HEK293 (cell line): ENCODE measurements at regions not wholly inside any gene's neighbourhood (a gene's known extent, or its start where the extent isn't known, plus 50 kb on each side); places are given as distances from the start of the nearest gene placed in this dataset.

Experiments used
- CTCF ChIA-PET: fragments of 350-600 bp; formaldehyde crosslinking; extraction: SDS; loops from one replicate; lab custom pipeline; 2021; ENCODE audit warnings: antibody characterized with exemption; lab: Yijun Ruan, JAX
- POLR2A ChIA-PET: fragments of 300-600 bp; formaldehyde crosslinking; extraction: SDS; loops from one replicate; lab custom pipeline; 2020; ENCODE audit warnings: antibody characterized with exemption, inconsistent platforms; lab: Yijun Ruan, JAX
- H3K27ac ChIP-seq: fragments of 200-500 bp; sonication (Bioruptor generic); 2 replicates; pipeline ENCODE4 v1.5.1; 2014; ENCODE audit warnings: low read depth, low read length, control low read depth, inconsistent platforms; ENCODE audit errors: extremely low read depth
- H3K36me3 ChIP-seq, 2 experiments: fragments of 200-500 bp in 1 of 2; sonication (Bioruptor generic) in 1 of 2; 1 replicate in 1 of 2; 2 replicates in 1 of 2; pipeline ENCODE4 v1.5.1; 2014 to 2017; ENCODE audit warnings: inconsistent platforms in 2 of 2, low read length in 2 of 2; ENCODE audit not compliant: control insufficient read depth in 2 of 2, insufficient read depth in 1 of 2
- H3K4me1 ChIP-seq: fragments of 200-500 bp; sonication (Bioruptor generic); 2 replicates; pipeline ENCODE4 v1.5.1; 2014; ENCODE audit warnings: mild to moderate bottlenecking, low read length, inconsistent platforms; ENCODE audit not compliant: control insufficient read depth, insufficient read depth
- H3K4me3 ChIP-seq: 2 replicates; pipeline ENCODE4 v1.5.1; 2011; ENCODE audit warnings: low read depth, mild to moderate bottlenecking, control low read depth, low read length, moderate library complexity
- H3K9me3 ChIP-seq: fragments of 200-500 bp; sonication (Bioruptor generic); 2 replicates; pipeline ENCODE4 v1.5.1; 2014; ENCODE audit warnings: low read depth, low read length, inconsistent platforms; ENCODE audit not compliant: control insufficient read depth, insufficient read depth
- ATF2 ChIP-seq: fragments of 450-650 bp; formaldehyde crosslinking; IDR thresholded peaks from 2 replicates; pipeline ENCODE4 v1.5.1; 2016; ENCODE audit warnings: missing biosample characterization, missing genetic modification characterization, low read depth
- BCL11B ChIP-seq: fragments of 450-650 bp; formaldehyde crosslinking; IDR thresholded peaks from 2 replicates; pipeline ENCODE4 v1.5.1; 2016; ENCODE audit warnings: low read depth, missing biosample characterization, missing genetic modification characterization
- FEZF1 ChIP-seq: fragments of 450-650 bp; formaldehyde crosslinking; IDR thresholded peaks from 2 replicates; pipeline ENCODE4 v1.5.1; 2016; ENCODE audit warnings: missing biosample characterization, missing genetic modification characterization
- GLIS2 ChIP-seq: fragments of 450-650 bp; formaldehyde crosslinking; IDR thresholded peaks from 2 replicates; pipeline ENCODE4 v1.5.1; 2016; ENCODE audit warnings: missing biosample characterization, missing genetic modification characterization
- IKZF3 ChIP-seq: fragments of 450-650 bp; IDR thresholded peaks from 2 replicates; pipeline ENCODE4 v1.5.0; 2018; ENCODE audit warnings: missing biosample characterization, mild to moderate bottlenecking, missing genetic modification characterization, moderate library complexity
- KLF7 ChIP-seq: fragments of 450-650 bp; formaldehyde crosslinking; IDR thresholded peaks from 2 replicates; pipeline ENCODE4 v1.5.1; 2016; ENCODE audit warnings: missing biosample characterization, missing genetic modification characterization, borderline replicate concordance
- SP7 ChIP-seq: fragments of 450-650 bp; formaldehyde crosslinking; IDR thresholded peaks from 2 replicates; pipeline ENCODE4 v1.5.1; 2016; ENCODE audit warnings: missing biosample characterization, missing genetic modification characterization
- ZBTB26 ChIP-seq: fragments of 450-650 bp; formaldehyde crosslinking; optimal IDR thresholded peaks from 2 replicates; pipeline ENCODE3; 2016; ENCODE audit warnings: missing biosample characterization, mild to moderate bottlenecking, missing genetic modification characterization
- ZFHX2 ChIP-seq: fragments of 450-650 bp; formaldehyde crosslinking; conservative IDR thresholded peaks from 2 replicates; pipeline ENCODE4 v1.5.1; 2016; ENCODE audit warnings: missing biosample characterization, missing genetic modification characterization
- ZFP3 ChIP-seq: fragments of 450-650 bp; formaldehyde crosslinking; IDR thresholded peaks from 2 replicates; pipeline ENCODE4 v1.5.1; 2016; ENCODE audit warnings: low read depth, missing biosample characterization, missing genetic modification characterization
- ZNF157 ChIP-seq: fragments of 450-650 bp; formaldehyde crosslinking; IDR thresholded peaks from 2 replicates; pipeline ENCODE4 v1.5.1; 2016; ENCODE audit warnings: missing biosample characterization, missing genetic modification characterization
- ZNF16 ChIP-seq: fragments of 450-650 bp; formaldehyde crosslinking; IDR thresholded peaks from 2 replicates; pipeline ENCODE4 v1.5.1; 2016; ENCODE audit warnings: low read depth, missing biosample characterization, missing genetic modification characterization
- ZNF23 ChIP-seq: fragments of 450-650 bp; formaldehyde crosslinking; IDR thresholded peaks from 2 replicates; pipeline ENCODE4 v1.5.1; 2016; ENCODE audit warnings: missing biosample characterization, missing genetic modification characterization, borderline replicate concordance
- ZNF26 ChIP-seq: fragments of 450-650 bp; formaldehyde crosslinking; IDR thresholded peaks from 2 replicates; pipeline ENCODE4 v1.5.1; 2016; ENCODE audit warnings: missing biosample characterization, missing genetic modification characterization
- ZNF350 ChIP-seq: fragments of 450-650 bp; formaldehyde crosslinking; IDR thresholded peaks from 2 replicates; pipeline ENCODE4 v1.5.0; 2017; ENCODE audit warnings: missing biosample characterization, mild to moderate bottlenecking, missing genetic modification characterization
- ZNF37A ChIP-seq: fragments of 450-650 bp; IDR thresholded peaks from 2 replicates; pipeline ENCODE4 v1.5.1; 2018; ENCODE audit warnings: missing biosample characterization, missing genetic modification characterization
- ZNF394 ChIP-seq: fragments of 450-650 bp; formaldehyde crosslinking; IDR thresholded peaks from 2 replicates; pipeline ENCODE4 v1.5.1; 2016; ENCODE audit warnings: missing biosample characterization, missing genetic modification characterization, mild to moderate bottlenecking, moderate library complexity, borderline replicate concordance
- ZNF398 ChIP-seq: fragments of 450-650 bp; formaldehyde crosslinking; IDR thresholded peaks from 2 replicates; pipeline ENCODE4 v1.5.1; 2017; ENCODE audit warnings: missing biosample characterization, missing genetic modification characterization
- ZNF529 ChIP-seq: fragments of 450-650 bp; formaldehyde crosslinking; IDR thresholded peaks from 2 replicates; pipeline ENCODE4 v1.5.1; 2017; ENCODE audit warnings: missing genetic modification characterization, missing biosample characterization; ENCODE audit not compliant: insufficient replicate concordance
- ZNF555 ChIP-seq: fragments of 450-650 bp; formaldehyde crosslinking; conservative IDR thresholded peaks from 2 replicates; pipeline ENCODE4 v1.5.1; 2017; ENCODE audit warnings: missing biosample characterization, mild to moderate bottlenecking, missing genetic modification characterization, inconsistent platforms
- ZNF560 ChIP-seq: fragments of 450-650 bp; formaldehyde crosslinking; IDR thresholded peaks from 2 replicates; pipeline ENCODE4 v1.5.1; 2017; ENCODE audit warnings: missing biosample characterization, missing genetic modification characterization, borderline replicate concordance
- ZNF561 ChIP-seq: fragments of 450-650 bp; IDR thresholded peaks from 2 replicates; pipeline ENCODE4 v1.5.1; 2018; ENCODE audit warnings: missing biosample characterization, missing genetic modification characterization, borderline replicate concordance
- ZNF626 ChIP-seq: fragments of 450-650 bp; sonication (Bioruptor Pico); formaldehyde crosslinking; IDR thresholded peaks from 2 replicates; pipeline ENCODE4 v1.5.1; 2018; ENCODE audit warnings: missing biosample characterization, missing genetic modification characterization, inconsistent platforms
- ZNF660 ChIP-seq: fragments of 450-650 bp; IDR thresholded peaks from 2 replicates; pipeline ENCODE4 v1.5.1; 2018; ENCODE audit warnings: missing biosample characterization, mild to moderate bottlenecking, missing genetic modification characterization
- ZNF776 ChIP-seq: fragments of 450-650 bp; formaldehyde crosslinking; IDR thresholded peaks from 2 replicates; pipeline ENCODE4 v1.5.0; 2017; ENCODE audit warnings: missing biosample characterization, missing genetic modification characterization, borderline replicate concordance
- ZSCAN18 ChIP-seq: fragments of 450-650 bp; formaldehyde crosslinking; IDR thresholded peaks from 2 replicates; pipeline ENCODE4 v1.5.1; 2016; ENCODE audit warnings: missing biosample characterization, missing genetic modification characterization
- ZSCAN30 ChIP-seq: fragments of 450-650 bp; IDR thresholded peaks from 2 replicates; pipeline ENCODE4 v1.5.1; 2018; ENCODE audit warnings: missing biosample characterization, mild to moderate bottlenecking, missing genetic modification characterization, moderate library complexity

- H3K4me1 ChIP-seq: no peaks in the 10 kb centered on the region
- TF ChIP-seq FEZF1 (no peak), ZNF394 (tag by site-specific recombination) (no peak), KLF7 (no peak), ZNF776 (tag by site-specific recombination) (no peak), ZNF37A (no peak), BCL11B (tag by site-specific recombination) (no peak), ZNF561 (no peak), ZNF555 (no peak), ZNF26 (tag by site-specific recombination) (no peak), ZNF660 (tag by site-specific recombination) (no peak), ZFP3 (tag by site-specific recombination) (no peak), ZNF23 (tag by site-specific recombination) (no peak), ZFHX2 (tag by site-specific recombination) (no peak), GLIS2 (no peak)
- no peaks in the 10 kb centered on the region for H3K36me3 ChIP-seq
- no peaks in the 10 kb centered on the region for H3K9me3 ChIP-seq
- no peak overlapping the region for H3K27ac ChIP-seq
- H3K4me3 ChIP-seq: no peak overlapping the region
- POLR2A ChIA-PET: no interaction called here
- CTCF ChIA-PET: interaction anchor here (0.6 kb wide), 1 partner anchor 668 kb away, joined by 3 read pairs; no protein-coding TSS in a partner anchor
Observed at GRCh38 chr3:5806192-5806591, 618.7 kb downstream of the EDEM1 start.

GRCh38 chr3:5809586-5810246 is 622.2 kb downstream of the EDEM1 start:
- no peaks in the 10 kb centered on the region for H3K4me1 ChIP-seq
- ChIA-PET CTCF (interaction anchor here (0.6 kb wide), 1 partner anchor 303 kb away, joined by 3 read pairs; no protein-coding TSS in a partner anchor), POLR2A (no interaction called here)
- H3K36me3 ChIP-seq: no peaks in the 10 kb centered on the region
- no peaks in the 10 kb centered on the region for H3K9me3 ChIP-seq
- H3K27ac ChIP-seq: no peak overlapping the region
- no peak overlapping the region for H3K4me3 ChIP-seq
- TF ChIP-seq ZNF16 (tag by site-specific recombination) (no peak), ZNF560 (tag by site-specific recombination) (no peak), SP7 (tag by site-specific recombination) (no peak), ZNF626 (tag by site-specific recombination) (no peak), ZNF398 (tag by site-specific recombination) (no peak), ZNF350 (no peak), ZBTB26 (tag by site-specific recombination) (no peak), ATF2 (tag by site-specific recombination) (no peak), ZNF157 (tag by site-specific recombination) (no peak), ZSCAN18 (tag by site-specific recombination) (no peak), ZSCAN30 (tag by site-specific recombination) (no peak), IKZF3 (tag by site-specific recombination) (no peak), ZNF529 (tag by site-specific recombination) (no peak)
